GM11168 (cell line): ENCODE measurements at regions not wholly inside any gene's neighbourhood (a gene's known extent, or its start where the extent isn't known, plus 50 kb on each side); places are given as distances from the start of the nearest gene placed in this dataset.
"Not testable (repeated sequence)": the region's sequence is repeated elsewhere in the genome, so short reads cannot be mapped to it uniquely, and the experiment has no call there.

ENCODE experiments used
- in situ Hi-C: fragments of 300-500 bp; cut with MboI; formaldehyde crosslinking; loops from one replicate; pipeline ENCODE4 v1.12.0; 2022; ENCODE audit warnings: low sequenced_read_pairs; ENCODE audit not compliant: unreplicated experiment

DNA sequence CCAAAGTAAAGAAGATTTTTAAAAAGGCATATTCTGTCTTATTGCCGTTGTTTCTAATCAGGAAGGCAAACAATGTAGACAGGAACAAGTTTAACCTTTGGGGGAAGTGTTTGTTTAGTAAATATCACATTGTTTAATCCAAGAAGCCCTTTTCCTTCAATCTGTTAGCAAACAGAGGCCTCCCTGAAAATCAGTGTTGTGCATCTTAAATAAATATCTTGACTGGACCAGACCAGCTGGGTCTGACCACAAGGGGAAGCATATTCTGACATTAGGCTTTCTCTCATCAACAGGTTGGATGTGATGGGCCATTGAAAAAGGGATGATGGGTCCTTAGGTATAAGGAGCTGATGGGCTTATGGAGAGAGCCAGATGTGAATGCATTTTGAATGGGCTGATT, 81.8 kb upstream of the SGIP1 start:
- in situ Hi-C loops, result loop anchor here (10.0 kb wide), 1 partner anchor 487 kb away; no protein-coding TSS in a partner anchor

DNA sequence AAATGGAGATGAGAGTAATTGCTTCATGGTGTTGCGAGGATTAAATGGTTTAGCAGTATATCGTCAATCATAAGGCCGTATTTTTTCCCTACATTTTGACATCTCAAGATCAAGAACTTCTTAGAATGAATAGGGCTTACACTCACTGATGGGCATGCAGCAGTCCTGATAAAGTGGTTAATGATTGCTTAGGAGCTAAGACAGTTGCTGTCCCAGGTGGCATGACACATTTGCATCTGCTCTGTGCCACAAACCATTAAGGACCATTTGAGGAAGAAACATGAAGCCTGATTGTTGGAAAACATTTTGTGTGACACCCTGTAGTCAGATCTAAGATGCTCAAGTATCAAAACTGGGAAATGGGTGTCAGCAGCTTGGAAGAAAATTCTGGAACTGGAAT, 81.0 kb upstream of the SGIP1 start:
- in situ Hi-C loops, result loop anchor here (10.0 kb wide), 1 partner anchor 488 kb away; no protein-coding TSS in a partner anchor

DNA sequence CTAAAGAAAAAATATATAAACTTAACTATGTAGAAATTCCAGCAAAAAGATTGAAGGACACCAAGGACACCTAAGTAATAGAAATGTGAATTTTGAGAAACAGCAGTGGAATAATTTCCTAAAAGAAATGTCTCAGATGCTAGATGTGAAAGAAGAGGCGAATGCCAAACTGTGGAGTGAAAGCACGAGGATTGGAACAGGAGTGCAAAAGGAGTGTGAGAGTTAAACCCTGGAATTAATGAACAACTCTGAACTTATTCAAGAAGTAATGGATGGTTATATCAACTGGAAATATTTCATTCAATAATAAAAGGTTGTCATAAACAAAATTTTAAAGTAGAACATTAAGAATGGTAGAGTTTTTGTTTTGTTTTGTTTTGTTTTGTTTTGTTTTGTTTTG, 78.5 kb upstream of the SGIP1 start:
- in situ Hi-C loops, result loop anchor here (10.0 kb wide), 1 partner anchor 491 kb away; no protein-coding TSS in a partner anchor

DNA sequence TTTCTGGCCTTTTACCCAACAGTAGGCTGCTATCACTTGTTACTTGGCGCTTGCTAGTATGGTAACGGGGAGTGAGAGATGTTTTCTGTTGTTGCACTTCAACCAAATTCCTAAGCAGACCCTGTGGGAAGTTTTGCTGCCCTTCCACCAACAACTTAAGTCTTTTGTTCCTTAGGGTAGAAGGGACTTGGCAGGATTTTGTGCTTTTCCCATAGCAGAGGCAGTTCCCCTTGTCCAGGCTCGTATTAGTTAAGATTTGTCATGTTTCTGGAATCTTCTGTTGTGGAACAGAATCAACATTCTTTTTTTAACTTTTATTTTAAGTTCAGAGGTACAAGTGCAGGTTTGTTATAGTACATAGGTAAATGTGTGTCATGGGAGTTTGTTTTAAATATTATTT, 73.2 kb upstream of the SGIP1 start:
- in situ Hi-C loops, result no loop called here

DNA sequence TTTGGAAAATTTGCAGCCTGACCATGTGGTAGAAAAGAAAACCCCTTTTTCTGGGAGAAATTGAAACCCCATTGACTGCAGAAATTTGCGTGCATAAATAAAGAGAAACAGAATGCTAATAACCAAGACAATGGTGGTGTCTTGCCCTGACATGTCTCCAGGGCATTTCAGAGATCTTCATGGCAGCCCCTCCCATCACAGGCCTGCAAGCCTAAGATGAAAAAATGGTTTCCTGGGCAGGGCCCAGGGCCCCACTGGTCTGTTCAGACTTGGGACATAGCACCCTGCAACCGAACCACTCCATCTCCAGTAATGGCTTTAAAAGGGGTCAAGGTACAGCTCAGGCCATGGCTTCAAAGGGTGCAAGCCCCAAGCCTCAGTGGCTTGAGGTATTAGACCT, 71.6 kb upstream of the SGIP1 start:
- in situ Hi-C loops, result no loop called here

DNA sequence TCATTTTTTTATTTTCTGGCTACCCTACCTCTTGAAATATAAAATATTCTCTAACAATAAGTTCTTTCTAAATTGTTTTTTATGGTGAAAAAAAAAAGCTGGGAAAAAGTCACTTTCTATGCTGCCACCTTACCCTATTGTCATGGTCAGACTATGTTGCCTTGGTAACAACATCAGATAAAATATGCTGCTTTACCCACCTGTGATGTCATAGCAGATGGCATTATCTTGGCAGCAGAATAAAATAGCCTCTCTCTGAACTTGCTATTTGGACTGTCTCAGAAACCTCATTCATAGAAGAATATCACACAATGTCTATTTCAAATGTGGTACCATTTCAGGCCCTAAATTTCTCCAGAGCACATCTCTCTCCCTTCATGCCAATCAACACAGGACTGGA, 69.6 kb upstream of the SGIP1 start:
- in situ Hi-C loops, result no loop called here

DNA sequence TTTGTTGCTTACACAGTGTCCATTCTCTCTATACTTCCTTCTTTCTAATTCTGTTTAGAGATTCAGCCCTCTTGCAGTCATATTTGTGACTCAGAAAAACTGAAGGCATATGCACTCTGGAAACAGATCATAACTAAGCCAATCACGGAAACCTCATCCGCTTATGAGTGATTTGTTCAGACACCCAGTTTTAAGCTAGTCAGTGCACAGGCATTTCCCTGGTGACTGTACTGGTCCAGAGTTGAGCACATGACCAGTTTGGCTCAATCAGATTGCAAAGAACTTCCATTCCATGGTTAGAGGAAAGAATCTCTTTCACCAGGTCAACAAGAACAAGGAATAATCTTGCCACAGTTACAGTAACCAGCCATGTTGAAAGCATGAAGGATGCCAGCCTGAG, 69.2 kb upstream of the SGIP1 start:
- in situ Hi-C loops, result no loop called here

DNA sequence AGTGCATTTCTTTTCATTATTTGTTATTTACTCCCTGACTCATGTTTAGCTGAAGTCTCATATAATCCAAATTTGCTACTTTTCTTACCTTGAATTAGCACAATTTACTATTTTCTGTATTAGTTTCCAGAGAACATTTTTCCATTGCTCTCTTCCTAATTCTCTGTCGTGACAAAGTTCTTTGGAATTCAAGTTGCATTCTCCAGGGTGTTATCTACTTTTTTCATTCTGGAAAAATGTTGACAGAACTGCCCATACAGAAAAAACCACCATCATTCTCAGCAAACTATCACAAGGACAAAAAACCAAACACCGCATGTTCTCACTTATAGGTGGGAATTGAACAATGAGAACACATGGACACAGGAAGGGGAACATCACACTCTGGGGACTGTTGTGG, 67.3 kb upstream of the SGIP1 start:
- in situ Hi-C loops, result not testable (repeated sequence)

DNA sequence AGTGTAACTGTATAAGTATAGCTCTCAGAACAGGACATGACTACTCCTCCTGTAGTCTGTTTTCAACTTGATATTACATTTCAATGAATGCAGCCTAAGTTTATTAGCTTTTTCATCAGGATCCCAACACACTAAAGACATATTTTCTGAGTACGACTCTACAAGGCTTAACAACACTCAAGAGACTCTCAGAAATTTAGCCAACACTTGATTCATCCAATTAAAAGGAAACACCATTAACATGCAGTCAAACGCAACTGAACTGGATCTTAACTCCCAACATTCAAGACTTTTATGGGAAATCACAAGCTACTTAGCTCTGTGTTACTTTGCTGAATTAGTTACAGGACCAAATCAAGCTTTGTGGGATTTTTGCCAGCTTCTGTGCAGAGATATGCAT, 65.2 kb upstream of the SGIP1 start:
- in situ Hi-C loops, result no loop called here

DNA sequence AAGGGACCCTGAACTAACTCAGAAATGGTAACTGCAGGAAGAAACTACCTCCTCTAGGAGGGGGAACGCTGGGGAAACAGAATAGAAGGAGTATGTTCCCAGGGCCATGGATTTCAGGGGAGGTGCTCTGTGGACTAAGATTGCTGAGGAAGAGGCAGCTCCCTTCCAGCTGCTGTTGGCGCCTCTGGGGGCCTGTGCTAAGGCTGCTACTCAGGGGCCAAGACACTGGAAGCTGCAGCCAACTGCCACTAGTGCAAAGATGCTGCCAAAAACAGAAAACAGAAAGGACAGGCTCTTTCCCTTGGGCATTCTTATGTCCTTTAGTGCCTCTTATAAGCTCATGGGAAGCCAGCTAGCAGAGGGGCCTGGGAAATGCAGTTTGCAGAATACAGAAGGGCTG, 58.0 kb upstream of the SGIP1 start:
- in situ Hi-C loops, result no loop called here

DNA sequence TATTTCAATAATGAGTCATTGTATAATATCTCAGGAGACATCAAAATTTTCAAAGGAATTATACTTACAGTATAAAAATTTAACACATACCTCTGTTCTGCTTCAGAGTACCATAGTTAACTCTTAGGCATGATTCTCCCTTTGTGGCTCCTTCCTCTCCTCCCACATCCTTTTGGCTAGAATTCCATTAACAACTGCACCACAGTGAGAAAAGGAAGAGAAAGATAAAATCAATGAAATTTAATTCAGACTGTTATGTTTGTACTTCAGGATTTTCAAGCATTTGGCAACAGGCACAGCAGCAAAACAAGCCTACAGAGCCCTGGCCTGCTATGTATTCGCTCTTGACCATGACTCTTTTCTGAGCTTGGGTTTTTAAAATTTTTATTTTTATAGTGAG, 57.2 kb upstream of the SGIP1 start:
- in situ Hi-C loops, result no loop called here

DNA sequence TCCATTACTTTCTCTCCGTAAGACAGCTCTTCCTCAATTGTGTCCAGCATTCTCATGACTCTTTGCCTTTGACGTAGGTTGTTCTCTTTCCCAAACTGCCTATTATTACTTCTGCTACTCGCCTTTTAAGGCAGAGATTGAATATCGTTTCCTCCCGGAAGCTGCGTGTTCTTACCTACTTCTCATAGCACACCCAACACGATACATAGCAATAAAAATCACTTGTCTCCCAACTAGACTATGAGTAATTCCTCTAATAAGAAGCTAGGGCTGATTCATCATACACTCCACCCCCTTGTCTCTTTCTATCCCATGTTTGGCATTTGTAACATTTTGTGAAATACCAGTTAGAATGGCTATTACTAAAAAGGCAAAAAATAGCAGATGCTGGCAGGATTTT, 55.8 kb upstream of the SGIP1 start:
- in situ Hi-C loops, result no loop called here

DNA sequence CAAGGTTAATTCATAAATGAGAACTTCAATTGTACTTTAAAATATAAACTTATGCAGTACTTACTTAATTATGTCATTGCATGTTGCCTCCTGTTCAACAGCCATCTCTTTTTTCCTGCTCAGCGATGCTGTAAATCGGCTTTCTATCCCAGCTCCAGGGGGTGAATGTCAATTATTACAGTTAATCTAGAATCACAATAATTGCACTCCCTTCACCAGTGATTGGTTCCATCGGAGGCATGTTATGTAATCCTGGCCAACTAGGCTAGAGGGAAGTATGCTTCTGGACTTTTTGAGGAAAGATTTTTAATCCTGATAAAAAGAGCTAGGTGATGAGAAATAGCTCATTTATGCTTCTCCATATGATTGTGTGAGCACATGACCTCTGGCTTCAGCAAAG, 53.8 kb upstream of the SGIP1 start:
- in situ Hi-C loops, result no loop called here

DNA sequence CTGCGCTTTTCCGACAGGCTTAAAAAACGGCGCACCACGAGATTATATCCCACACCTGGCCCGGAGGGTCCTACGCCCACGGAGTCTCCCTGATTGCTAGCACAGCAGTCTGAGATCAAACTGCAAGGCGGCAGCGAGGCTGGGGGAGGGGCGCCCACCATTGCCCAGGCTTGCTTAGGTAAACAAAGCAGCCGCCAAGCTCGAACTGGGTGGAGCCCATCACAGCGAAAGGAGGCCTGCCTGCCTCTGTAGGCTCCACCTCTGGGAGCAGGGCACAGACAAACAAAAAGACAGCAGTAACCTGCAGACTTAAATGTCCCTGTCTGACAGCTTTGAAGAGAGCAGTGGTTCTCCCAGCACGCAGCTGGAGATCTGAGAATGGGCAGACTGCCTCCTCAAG, 52.7 kb upstream of the SGIP1 start:
- in situ Hi-C loops, result not testable (repeated sequence)
